H7 (cell line): ENCODE measurements at regions not wholly inside any gene's neighbourhood (a gene's known extent, or its start where the extent isn't known, plus 50 kb on each side); places are given as distances from the start of the nearest gene placed in this dataset.

Source experiments
- DNase-seq: peaks from one replicate; pipeline ENCODE4 v3.0.0; 2012
- H3K27me3 ChIP-seq: 2 replicates; pipeline ENCODE4 v1.6.0; 2011; ENCODE audit warnings: mild to moderate bottlenecking, low read length; ENCODE audit not compliant: control insufficient read depth, insufficient read depth
- H3K36me3 ChIP-seq: replicated peaks from 2 replicates; pipeline ENCODE4 v1.5.1; 2011; ENCODE audit warnings: low read length; ENCODE audit not compliant: control insufficient read depth, insufficient read depth
- H3K4me3 ChIP-seq: 2 replicates; pipeline ENCODE4 v1.5.1; 2011; ENCODE audit warnings: low read depth, mild to moderate bottlenecking, control low read depth, low read length, moderate library complexity; ENCODE audit not compliant: insufficient read depth

DNA sequence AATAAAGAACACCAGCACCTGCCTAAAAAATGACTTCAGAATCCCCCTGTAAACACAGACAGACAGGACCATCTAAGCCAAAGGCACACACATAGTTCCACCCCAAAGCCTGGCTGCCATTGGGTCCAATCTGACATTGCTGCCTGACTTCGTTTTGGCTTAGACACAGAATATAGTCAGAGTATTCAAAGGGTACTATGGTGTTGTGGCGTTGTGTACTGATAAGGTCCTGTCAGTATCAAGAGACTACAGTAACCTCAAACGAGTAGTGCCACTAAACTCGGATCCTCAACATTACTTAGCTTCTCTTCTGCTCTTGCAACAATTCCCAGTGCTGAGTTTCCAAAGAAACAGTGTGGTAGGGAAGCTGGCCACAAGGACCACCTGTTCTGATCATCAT lies 169.3 kb upstream of the NR5A2 start:
- Histone ChIP-seq H3K4me3 (no peak overlapping the region), H3K36me3 (no peaks in the 10 kb centered on the region), H3K27me3 (no peaks in the 10 kb centered on the region)
- no peak for DNase-seq

GRCh38 chr1:199858856-199859255 lies 168.7 kb upstream of the NR5A2 start:
- Histone ChIP-seq H3K36me3 (no peaks in the 10 kb centered on the region), H3K27me3 (no peaks in the 10 kb centered on the region), H3K4me3 (no peak overlapping the region)
- no peak for DNase-seq

GRCh38 chr1:199859491-199859933 lies 168.0 kb upstream of the NR5A2 start:
- no peak for DNase-seq
- Histone ChIP-seq H3K4me3 (no peak overlapping the region), H3K27me3 (no peaks in the 10 kb centered on the region), H3K36me3 (no peaks in the 10 kb centered on the region)

GRCh38 chr1:199861020-199861795 lies 166.3 kb upstream of the NR5A2 start:
- Histone ChIP-seq H3K4me3 (no peak overlapping the region), H3K36me3 (no peaks in the 10 kb centered on the region), H3K27me3 (no peaks in the 10 kb centered on the region)
- no peak for DNase-seq

DNA sequence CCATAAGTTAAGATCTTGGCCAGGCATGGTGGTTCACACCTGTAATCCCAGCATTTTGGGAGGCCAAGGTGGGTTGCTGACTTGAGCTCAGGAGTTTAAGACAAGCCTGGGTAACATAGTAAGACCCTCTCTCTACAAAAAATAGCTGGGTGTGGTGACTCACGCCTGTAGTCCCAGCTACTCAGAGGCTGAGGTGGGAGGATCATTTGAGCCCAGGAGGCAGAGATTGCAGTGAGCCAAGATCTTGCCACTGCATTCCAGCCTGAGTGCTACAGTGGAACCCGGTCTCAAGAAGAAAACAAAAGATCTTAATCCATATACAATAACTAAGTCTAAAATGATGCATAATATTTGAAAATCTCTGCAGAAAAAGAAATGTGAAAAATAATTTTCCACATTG lies 165.5 kb upstream of the NR5A2 start:
- H3K27me3 ChIP-seq = no peaks in the 10 kb centered on the region
- H3K4me3 ChIP-seq = no peak overlapping the region
- no peak for DNase-seq
- no peaks in the 10 kb centered on the region for H3K36me3 ChIP-seq

DNA sequence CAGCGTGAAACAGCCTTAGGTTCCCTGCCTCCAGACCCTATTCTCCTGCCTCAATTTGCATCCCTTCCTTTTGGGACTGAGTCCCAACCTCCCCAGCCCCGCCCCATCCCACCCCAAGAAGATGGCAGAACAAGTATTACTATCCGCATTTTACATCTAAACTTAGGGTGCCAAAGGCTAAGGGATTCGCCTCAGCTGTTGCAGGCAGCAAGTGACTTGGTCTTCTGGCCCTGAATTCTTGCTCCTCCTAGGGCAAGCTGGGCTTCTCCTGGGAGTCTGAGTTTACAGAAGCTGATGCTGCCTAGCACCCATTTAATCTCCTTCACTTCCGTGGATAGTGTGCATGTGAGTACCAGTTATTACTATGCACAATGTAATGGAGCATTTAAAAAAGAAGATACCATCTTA lies 161.3 kb upstream of the NR5A2 start:
- Histone ChIP-seq H3K4me3 (no peak overlapping the region), H3K36me3 (no peaks in the 10 kb centered on the region), H3K27me3 (no peaks in the 10 kb centered on the region)
- no peak for DNase-seq

GRCh38 chr1:199867601-199868000 lies 159.9 kb upstream of the NR5A2 start:
- no peak for DNase-seq

GRCh38 chr1:199868777-199869176 lies 158.7 kb upstream of the NR5A2 start:
- Histone ChIP-seq H3K27me3 (no peaks in the 10 kb centered on the region), H3K36me3 (no peaks in the 10 kb centered on the region), H3K4me3 (no peak overlapping the region)
- no peak for DNase-seq

More at GRCh38 chr1:199867601-199868000, 159.9 kb upstream of the NR5A2 start:
- Histone ChIP-seq H3K27me3 (no peaks in the 10 kb centered on the region), H3K4me3 (no peak overlapping the region), H3K36me3 (no peaks in the 10 kb centered on the region)

DNA sequence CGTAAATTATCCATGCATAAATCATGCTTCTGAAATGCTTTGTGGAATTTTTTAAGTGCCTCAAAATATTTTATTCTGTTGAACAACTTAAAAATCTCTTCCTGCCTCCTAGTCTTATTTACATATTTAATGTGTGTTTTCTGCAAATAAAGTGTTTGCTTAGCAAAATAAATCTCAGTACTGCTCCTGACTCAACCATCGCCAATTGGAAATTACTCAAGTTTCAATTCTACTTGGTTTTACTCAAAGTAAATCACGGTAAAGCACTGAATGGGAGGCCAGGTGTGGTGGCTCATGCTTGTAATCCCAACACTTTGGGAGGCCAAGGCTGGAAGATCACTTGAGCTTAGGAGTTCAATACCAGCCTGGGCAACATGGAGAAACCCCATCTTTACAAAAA lies 152.2 kb upstream of the NR5A2 start:
- Histone ChIP-seq H3K4me3 (no peak overlapping the region), H3K36me3 (no peaks in the 10 kb centered on the region), H3K27me3 (no peaks in the 10 kb centered on the region)
- no peak for DNase-seq

DNA sequence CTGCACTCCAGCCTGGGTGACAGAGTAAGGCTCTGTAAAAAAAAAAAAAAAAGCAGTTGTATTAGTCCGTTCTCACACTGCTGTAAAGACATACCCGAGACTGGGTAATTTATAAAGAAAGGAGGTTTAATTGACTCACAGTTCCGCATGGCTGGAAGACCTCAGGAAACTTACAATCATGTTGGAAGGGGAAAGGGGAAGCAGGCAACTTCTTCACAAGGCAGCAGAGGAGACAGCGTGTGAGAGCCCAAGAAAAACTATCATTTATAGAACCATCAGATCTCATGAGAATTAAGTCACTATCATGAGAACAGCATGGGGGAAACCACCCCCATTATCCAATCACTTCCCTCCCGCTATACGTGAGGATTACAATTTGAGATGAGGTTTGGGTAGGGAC lies 151.7 kb upstream of the NR5A2 start:
- no peak overlapping the region for H3K4me3 ChIP-seq
- DNase-seq = no peak
- H3K27me3 ChIP-seq = no peaks in the 10 kb centered on the region
- no peaks in the 10 kb centered on the region for H3K36me3 ChIP-seq

- DNase-seq = no peak
- no peaks in the 10 kb centered on the region for H3K27me3 ChIP-seq
- H3K36me3 ChIP-seq = no peaks in the 10 kb centered on the region
- H3K4me3 ChIP-seq = no peak overlapping the region
Observed at GRCh38 chr1:199877526-199878384, 149.8 kb upstream of the NR5A2 start.

DNA sequence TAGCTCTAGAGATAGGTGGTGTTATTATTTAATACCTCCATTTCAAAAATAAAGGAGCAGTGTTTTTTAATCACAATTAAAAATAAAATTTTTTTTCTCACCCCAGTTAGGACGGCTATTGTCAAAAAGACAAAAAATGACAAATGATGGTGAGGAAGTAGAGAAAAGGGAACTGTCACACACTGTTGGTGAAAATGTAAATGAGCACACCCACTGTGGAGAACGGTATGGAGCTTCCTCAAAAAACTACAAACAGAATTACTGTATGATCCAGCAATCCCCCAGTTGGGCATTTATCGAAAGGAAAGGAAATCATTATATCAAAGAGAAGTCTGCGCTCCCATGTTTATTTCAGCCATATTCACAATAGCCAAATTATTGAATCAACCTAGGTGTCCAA lies 148.7 kb upstream of the NR5A2 start:
- no peaks in the 10 kb centered on the region for H3K27me3 ChIP-seq
- no peak for DNase-seq
- H3K36me3 ChIP-seq = no peaks in the 10 kb centered on the region
- H3K4me3 ChIP-seq = no peak overlapping the region

- Histone ChIP-seq H3K36me3 (no peaks in the 10 kb centered on the region), H3K4me3 (no peak overlapping the region), H3K27me3 (no peaks in the 10 kb centered on the region)
- DNase-seq = no peak
Observed at GRCh38 chr1:199898654-199899053, 128.9 kb upstream of the NR5A2 start.

GRCh38 chr1:199901341-199901740 lies 126.2 kb upstream of the NR5A2 start:
- Histone ChIP-seq H3K4me3 (no peak overlapping the region), H3K27me3 (no peaks in the 10 kb centered on the region), H3K36me3 (no peaks in the 10 kb centered on the region)
- DNase-seq = no peak

DNA sequence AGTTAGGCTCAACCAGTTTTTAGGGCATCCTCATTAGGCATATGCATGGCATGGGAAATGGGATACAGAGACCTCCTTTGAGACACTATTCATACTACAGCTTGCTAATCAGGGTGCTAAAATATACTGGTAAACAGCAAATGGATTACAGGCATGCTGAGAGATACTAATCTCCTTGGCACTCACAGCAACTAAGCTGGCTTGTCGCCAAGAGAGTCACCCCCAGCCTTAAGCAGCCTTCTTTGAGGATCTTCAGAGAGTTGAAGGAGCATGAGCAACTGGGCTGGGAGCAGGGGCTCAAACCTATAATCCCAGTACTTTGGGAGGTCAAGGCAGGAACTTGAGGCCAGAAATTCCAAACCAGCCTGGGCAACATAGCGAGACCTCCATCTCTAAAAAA lies 120.1 kb upstream of the NR5A2 start:
- Histone ChIP-seq H3K36me3 (no peaks in the 10 kb centered on the region), H3K27me3 (no peaks in the 10 kb centered on the region), H3K4me3 (no peak overlapping the region)
- no peak for DNase-seq
